BE2C (cell line): ENCODE measurements at regions not wholly inside any gene's neighbourhood (a gene's known extent, or its start where the extent isn't known, plus 50 kb on each side); places are given as distances from the start of the nearest gene placed in this dataset.
"Not testable (repeated sequence)": the region's sequence is repeated elsewhere in the genome, so short reads cannot be mapped to it uniquely, and the experiment has no call there.

Experiments
- DNase-seq: peaks from one replicate; pipeline ENCODE4 v3.0.0-alpha.2; 2020
- H3K27me3 ChIP-seq: fragments of 250-450 bp; sonication (Bioruptor Pico); 2 replicates; pipeline ENCODE4 v1.5.1; 2020; ENCODE audit warnings: mild to moderate bottlenecking
- H3K36me3 ChIP-seq: fragments of 250-450 bp; sonication (Bioruptor Pico); 2 replicates; pipeline ENCODE4 v1.5.1; 2020; ENCODE audit warnings: mild to moderate bottlenecking
- H3K4me1 ChIP-seq: fragments of 250-450 bp; sonication (Bioruptor Pico); 2 replicates; pipeline ENCODE4 v1.5.1; 2020
- H3K4me3 ChIP-seq: 2 replicates; pipeline ENCODE4 v1.5.1; 2011; ENCODE audit warnings: low read depth, low read length
- H3K9me3 ChIP-seq: fragments of 250-450 bp; sonication (Bioruptor Pico); 2 replicates; pipeline ENCODE4 v1.5.1; 2020
- TF ChIP-seq, protein P1 (sequence below): IDR thresholded peaks from 2 replicates; pipeline ENCODE4 v1.5.1; 2012; ENCODE audit warnings: mild to moderate bottlenecking, low read depth, low read length

DNA sequence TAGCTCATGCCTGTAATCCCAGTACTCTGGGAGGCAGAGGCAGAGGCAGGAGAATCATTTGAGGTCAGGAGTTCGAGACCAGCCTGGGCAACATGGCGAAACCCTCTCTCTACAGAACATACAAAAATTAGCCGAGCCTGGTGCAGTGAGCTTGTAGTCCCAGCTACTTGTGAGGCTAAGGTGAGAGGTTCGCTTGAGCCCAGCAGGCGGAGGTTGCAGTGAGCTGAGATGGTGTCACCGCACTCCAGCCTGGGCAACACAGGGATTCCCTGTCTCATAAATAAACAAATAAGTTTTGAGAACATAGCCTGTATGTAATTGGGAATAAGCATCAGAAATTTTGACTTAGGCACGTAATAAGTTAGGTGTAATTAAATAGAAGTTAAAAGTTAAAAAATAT lies 971.7 kb upstream of the COX7C start:
- no peak overlapping the region for H3K4me3 ChIP-seq
- TF ChIP-seq, protein P1, sequence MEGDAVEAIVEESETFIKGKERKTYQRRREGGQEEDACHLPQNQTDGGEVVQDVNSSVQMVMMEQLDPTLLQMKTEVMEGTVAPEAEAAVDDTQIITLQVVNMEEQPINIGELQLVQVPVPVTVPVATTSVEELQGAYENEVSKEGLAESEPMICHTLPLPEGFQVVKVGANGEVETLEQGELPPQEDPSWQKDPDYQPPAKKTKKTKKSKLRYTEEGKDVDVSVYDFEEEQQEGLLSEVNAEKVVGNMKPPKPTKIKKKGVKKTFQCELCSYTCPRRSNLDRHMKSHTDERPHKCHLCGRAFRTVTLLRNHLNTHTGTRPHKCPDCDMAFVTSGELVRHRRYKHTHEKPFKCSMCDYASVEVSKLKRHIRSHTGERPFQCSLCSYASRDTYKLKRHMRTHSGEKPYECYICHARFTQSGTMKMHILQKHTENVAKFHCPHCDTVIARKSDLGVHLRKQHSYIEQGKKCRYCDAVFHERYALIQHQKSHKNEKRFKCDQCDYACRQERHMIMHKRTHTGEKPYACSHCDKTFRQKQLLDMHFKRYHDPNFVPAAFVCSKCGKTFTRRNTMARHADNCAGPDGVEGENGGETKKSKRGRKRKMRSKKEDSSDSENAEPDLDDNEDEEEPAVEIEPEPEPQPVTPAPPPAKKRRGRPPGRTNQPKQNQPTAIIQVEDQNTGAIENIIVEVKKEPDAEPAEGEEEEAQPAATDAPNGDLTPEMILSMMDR, result no peak
- no peaks in the 10 kb centered on the region for H3K36me3 ChIP-seq
- no peaks in the 10 kb centered on the region for H3K9me3 ChIP-seq
- H3K27me3 ChIP-seq, result no peaks in the 10 kb centered on the region; the same call in 1 of the 2 replicates
- H3K4me1 ChIP-seq, result no peaks in the 10 kb centered on the region
- DNase-seq, result no peak

DNA sequence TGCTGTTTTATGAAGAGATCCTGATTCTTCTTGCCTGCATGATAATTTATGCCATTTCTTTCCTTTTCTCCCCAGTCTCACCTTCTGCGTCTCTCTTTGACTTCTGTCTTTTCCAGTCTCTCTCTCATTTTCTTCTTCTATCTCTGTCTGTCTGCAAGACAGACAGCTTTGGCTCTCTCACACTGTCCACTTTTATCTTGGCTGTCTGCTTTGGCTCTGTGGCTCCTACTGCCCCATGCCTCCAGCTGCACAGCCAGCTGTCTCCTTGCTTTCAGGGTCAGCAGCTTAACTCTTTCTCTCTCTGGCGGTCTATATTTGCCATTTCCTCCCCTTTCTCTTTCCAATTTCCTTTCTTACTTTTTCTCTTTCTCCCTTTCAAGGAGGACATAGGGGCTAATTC lies 971.1 kb upstream of the COX7C start:
- no peak overlapping the region for H3K4me3 ChIP-seq
- no peaks in the 10 kb centered on the region for H3K36me3 ChIP-seq
- TF ChIP-seq, protein P1, result no peak

DNA sequence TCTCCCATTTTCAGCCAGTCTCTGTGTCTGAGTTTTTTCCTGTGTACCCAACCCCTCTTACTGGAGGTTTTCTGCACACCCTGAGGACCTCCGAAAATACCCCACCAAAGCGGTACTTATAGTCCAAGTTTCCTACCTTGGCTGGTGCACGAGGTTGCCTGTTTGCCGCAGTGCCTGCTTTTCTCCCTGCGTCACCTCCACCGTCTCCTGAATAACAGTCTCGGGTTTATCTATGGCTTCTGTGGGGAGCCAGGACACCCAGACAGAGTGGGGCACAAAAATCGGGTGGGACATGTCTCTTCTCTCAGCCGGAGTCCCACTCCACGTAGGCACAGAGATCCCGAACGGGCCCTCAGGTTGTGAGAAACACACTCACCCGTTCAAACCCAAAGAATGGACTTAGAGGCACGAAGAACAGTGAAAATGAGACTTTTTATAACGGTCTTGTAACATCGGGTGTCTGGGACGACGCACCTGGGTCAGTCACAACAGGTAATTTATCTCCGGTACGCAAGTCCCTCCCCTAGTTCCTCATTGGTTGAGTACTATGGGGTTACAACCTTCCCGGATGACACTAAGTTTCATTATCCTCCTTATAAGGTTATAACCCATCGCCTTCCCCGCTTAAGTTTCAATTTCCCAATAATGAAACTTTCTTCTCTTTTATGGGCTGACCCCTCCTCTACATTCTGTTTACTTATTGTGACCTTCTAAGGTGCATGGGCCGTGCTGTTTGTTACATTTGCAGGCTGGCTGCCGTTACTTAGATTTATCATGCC lies 970.2 kb upstream of the COX7C start:
- Histone ChIP-seq H3K4me3 (no peak overlapping the region), H3K36me3 (no peaks in the 10 kb centered on the region), H3K4me1 (no peaks in the 10 kb centered on the region), H3K9me3 (no peaks in the 10 kb centered on the region), H3K27me3 (no peaks in the 10 kb centered on the region; the same call in 1 of the 2 replicates)
- no peak for DNase-seq
- TF ChIP-seq, protein P1, result no peak

More for the DNA sequence above, 971.1 kb upstream of the COX7C start:
- no peaks in the 10 kb centered on the region for H3K9me3 ChIP-seq
- no peak for DNase-seq
- H3K4me1 ChIP-seq, result no peaks in the 10 kb centered on the region
- no peaks in the 10 kb centered on the region; the same call in 1 of the 2 replicates for H3K27me3 ChIP-seq

DNA sequence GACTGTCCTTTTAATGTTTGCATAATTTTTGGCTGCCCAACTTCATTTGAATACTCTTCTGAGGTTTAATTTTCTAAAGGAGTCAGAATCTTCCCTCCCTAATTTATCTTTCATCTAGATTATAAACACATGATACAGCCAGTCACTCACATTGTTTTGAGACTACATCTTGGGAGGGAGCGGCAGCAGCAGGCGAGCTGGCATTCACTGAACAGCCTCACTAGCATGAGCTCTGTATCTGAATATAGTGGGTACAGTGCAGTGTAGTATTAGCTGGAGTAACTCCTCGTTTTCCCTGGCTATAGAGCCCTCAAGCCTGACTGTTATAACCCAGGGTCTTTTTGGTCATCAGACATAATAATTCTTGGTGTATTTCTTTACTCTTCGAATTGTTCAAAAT lies 969.2 kb upstream of the COX7C start:
- TF ChIP-seq, protein P1, result no peak
- H3K4me3 ChIP-seq, result no peak overlapping the region
- DNase-seq, result no peak
- no peaks in the 10 kb centered on the region for H3K4me1 ChIP-seq
- no peaks in the 10 kb centered on the region for H3K36me3 ChIP-seq
- no peaks in the 10 kb centered on the region for H3K9me3 ChIP-seq
- H3K27me3 ChIP-seq, result no peaks in the 10 kb centered on the region; the same call in 1 of the 2 replicates

DNA sequence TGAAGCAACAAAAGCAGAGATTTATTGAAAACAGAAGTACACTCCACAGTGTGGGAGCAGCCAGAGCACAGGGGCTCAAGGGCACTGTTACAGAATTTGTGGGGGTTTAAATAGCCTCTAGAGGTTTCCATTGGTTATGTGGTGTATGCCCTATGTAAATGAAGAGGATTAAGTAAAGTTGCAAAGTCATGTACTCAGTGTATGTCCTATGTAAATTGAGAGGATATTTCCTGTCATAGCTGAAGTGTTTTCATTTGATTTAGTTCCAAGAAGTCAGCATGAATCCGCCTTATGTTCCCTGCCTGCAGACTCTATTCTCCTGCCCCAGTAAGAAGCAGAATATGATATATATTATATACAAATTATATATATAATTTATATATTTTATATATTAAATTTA lies 966.0 kb upstream of the COX7C start:
- DNase-seq, result no peak
- TF ChIP-seq, protein P1, result no peak

DNA sequence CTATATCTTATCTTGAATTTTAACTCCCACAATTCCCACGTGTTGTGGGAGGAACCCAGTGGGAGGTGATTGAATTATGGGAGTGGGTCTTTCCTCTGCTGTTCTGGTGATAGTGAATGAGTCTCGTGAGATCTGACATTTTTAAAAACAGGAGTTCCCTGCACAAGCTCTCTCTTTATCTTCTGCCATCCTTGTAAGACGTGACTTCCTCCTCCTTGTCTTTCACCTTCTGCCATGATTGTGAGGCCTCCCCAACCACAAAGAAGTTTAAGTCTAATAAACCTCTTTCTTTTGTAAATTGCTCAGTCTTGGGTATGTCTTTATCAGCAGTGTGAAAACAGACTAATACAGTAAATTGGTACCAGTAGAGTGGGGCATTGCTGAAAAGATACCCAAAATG lies 963.6 kb upstream of the COX7C start:
- H3K4me1 ChIP-seq, DNase-seq, H3K4me3 ChIP-seq: not testable (repeated sequence)

More for the DNA sequence above, 966.0 kb upstream of the COX7C start:
- Histone ChIP-seq H3K36me3 (no peaks in the 10 kb centered on the region), H3K27me3 (no peaks in the 10 kb centered on the region; the same call in 1 of the 2 replicates), H3K9me3 (no peaks in the 10 kb centered on the region), H3K4me1 (no peaks in the 10 kb centered on the region), H3K4me3 (no peak overlapping the region)

More for the DNA sequence above, 963.6 kb upstream of the COX7C start:
- not testable (repeated sequence) for H3K36me3 ChIP-seq, H3K27me3 ChIP-seq, H3K9me3 ChIP-seq
